HFFc6 (cell line): ENCODE measurements at regions not wholly inside any gene's neighbourhood (a gene's known extent, or its start where the extent isn't known, plus 50 kb on each side); places are given as distances from the start of the nearest gene placed in this dataset.

Source experiments
- DNase-seq: peaks from one replicate; pipeline ENCODE4 v3.0.0-alpha.2; 2018
- H3K27ac Mint-ChIP-seq: 2 replicates; pipeline ENCODE4 v1.8.0; 2020; ENCODE audit warnings: mild to moderate bottlenecking, mixed read lengths
- H3K27me3 Mint-ChIP-seq: 2 replicates; pipeline ENCODE4 v1.8.0; 2021; ENCODE audit warnings: mild to moderate bottlenecking, moderate library complexity, mixed read lengths; ENCODE audit not compliant: insufficient read depth
- H3K36me3 Mint-ChIP-seq: 2 replicates; pipeline ENCODE4 v1.8.0; 2021; ENCODE audit warnings: low read depth, mixed read lengths
- H3K4me1 Mint-ChIP-seq: 2 replicates; pipeline ENCODE4 v1.8.0; 2020; ENCODE audit warnings: low read depth, mixed read lengths
- H3K4me3 Mint-ChIP-seq: 2 replicates; pipeline ENCODE4 v1.8.0; 2020; ENCODE audit warnings: mild to moderate bottlenecking, moderate library complexity, mixed read lengths
- H3K9me3 Mint-ChIP-seq: 2 replicates; pipeline ENCODE4 v1.8.0; 2020; ENCODE audit warnings: mild to moderate bottlenecking, mixed read lengths
- CTCF ChIP-seq: fragments of 200-600 bp; sonication (generic); IDR thresholded peaks from 2 replicates; pipeline ENCODE4 v1.5.0; 2021; ENCODE audit warnings: antibody characterized with exemption, mild to moderate bottlenecking

GRCh38 chr6:170185175-170185978 lies 105.5 kb downstream of the DLL1 start:
- no peaks in the 10 kb centered on the region for H3K4me1 Mint-ChIP-seq
- no peak for DNase-seq
- H3K27ac Mint-ChIP-seq = no peak overlapping the region
- peaks cover 78% of the 10 kb centered on the region for H3K9me3 Mint-ChIP-seq
- peaks cover 23% of the 10 kb centered on the region for H3K36me3 Mint-ChIP-seq
- TF ChIP-seq CTCF = no peak
- no peaks in the 10 kb centered on the region; the same call in 1 of the 2 replicates for H3K27me3 Mint-ChIP-seq
- H3K4me3 Mint-ChIP-seq = no peak overlapping the region

- H3K4me1 Mint-ChIP-seq = no peaks in the 10 kb centered on the region
- H3K36me3 Mint-ChIP-seq = peaks cover 20% of the 10 kb centered on the region
- TF ChIP-seq CTCF = no peak
- H3K4me3 Mint-ChIP-seq = no peak overlapping the region
- DNase-seq = no peak
- no peak overlapping the region for H3K27ac Mint-ChIP-seq
- H3K9me3 Mint-ChIP-seq = peaks cover 72% of the 10 kb centered on the region
- H3K27me3 Mint-ChIP-seq = no peaks in the 10 kb centered on the region; the same call in 1 of the 2 replicates
Observed at GRCh38 chr6:170184316-170184715, 106.6 kb downstream of the DLL1 start.

GRCh38 chr6:170183521-170183920 lies 107.4 kb downstream of the DLL1 start:
- DNase-seq = no peak
- H3K27me3 Mint-ChIP-seq = peaks cover 1% of the 10 kb centered on the region; the same call in 1 of the 2 replicates
- H3K4me3 Mint-ChIP-seq = no peak overlapping the region
- H3K36me3 Mint-ChIP-seq = peaks cover 20% of the 10 kb centered on the region
- H3K27ac Mint-ChIP-seq = no peak overlapping the region
- TF ChIP-seq CTCF = no peak
- peaks cover 71% of the 10 kb centered on the region for H3K9me3 Mint-ChIP-seq
- no peaks in the 10 kb centered on the region for H3K4me1 Mint-ChIP-seq

GRCh38 chr6:170182781-170183120 lies 108.1 kb downstream of the DLL1 start:
- Mint-ChIP-seq H3K4me1 (no peaks in the 10 kb centered on the region), H3K36me3 (peaks cover 20% of the 10 kb centered on the region), H3K27me3 (peaks cover 4% of the 10 kb centered on the region), H3K27ac (no peak overlapping the region), H3K4me3 (no peak overlapping the region), H3K9me3 (peaks cover 63% of the 10 kb centered on the region)
- TF ChIP-seq CTCF = no peak
- DNase-seq = no peak

GRCh38 chr6:170182093-170182780 lies 108.6 kb downstream of the DLL1 start:
- H3K27me3 Mint-ChIP-seq = peaks cover 4% of the 10 kb centered on the region
- H3K4me3 Mint-ChIP-seq = no peak overlapping the region
- DNase-seq = no peak
- no peak overlapping the region for H3K27ac Mint-ChIP-seq
- H3K9me3 Mint-ChIP-seq = peaks cover 60% of the 10 kb centered on the region
- peaks cover 20% of the 10 kb centered on the region for H3K36me3 Mint-ChIP-seq
- no peaks in the 10 kb centered on the region for H3K4me1 Mint-ChIP-seq
- TF ChIP-seq CTCF = no peak
